SK-N-SH treated with all-trans-retinoic acid at 6 μM for 48 hours (cell line): ENCODE measurements at regions not wholly inside any gene's neighbourhood (a gene's known extent, or its start where the extent isn't known, plus 50 kb on each side); places are given as distances from the start of the nearest gene placed in this dataset.

ENCODE experiments used
- ATAC-seq: fragments of 200-7000 bp; cut with Tn5 transposase; 3 replicates; pipeline ENCODE4 v1.9.1; 2020; ENCODE audit warnings: mild to moderate bottlenecking, moderate library complexity
- ARNTL ChIP-seq: fragments of 450-650 bp; formaldehyde crosslinking; IDR thresholded peaks from 2 replicates; pipeline ENCODE4 v1.5.0; 2020; ENCODE audit warnings: low read depth, mild to moderate bottlenecking, moderate library complexity, borderline replicate concordance
- BACH2 ChIP-seq: fragments of 250-450 bp; sonication (Bioruptor Pico); IDR thresholded peaks from 2 replicates; pipeline ENCODE4 v1.9.0; 2021; ENCODE audit warnings: mild to moderate bottlenecking, borderline replicate concordance
- CREB5 ChIP-seq: fragments of 250-450 bp; sonication (Bioruptor Pico); IDR thresholded peaks from 2 replicates; pipeline ENCODE4 v1.5.1; 2020; ENCODE audit warnings: low read depth, mild to moderate bottlenecking, moderate library complexity
- CSRNP3 ChIP-seq: fragments of 250-450 bp; sonication (Bioruptor Pico); IDR thresholded peaks from 2 replicates; pipeline ENCODE4 v1.5.1; 2021; ENCODE audit warnings: mild to moderate bottlenecking, moderate library complexity
- ISL1 ChIP-seq: fragments of 250-450 bp; sonication (Bioruptor Pico); IDR thresholded peaks from 2 replicates; pipeline ENCODE4 v2.1.2; 2022; ENCODE audit warnings: mild to moderate bottlenecking, moderate library complexity
- OSR1 ChIP-seq: fragments of 250-450 bp; sonication (Bioruptor Pico); IDR thresholded peaks from 2 replicates; pipeline ENCODE4 v1.8.0; 2022; ENCODE audit warnings: moderate library complexity, mild to moderate bottlenecking, inconsistent platforms
- POU6F1 ChIP-seq: fragments of 250-450 bp; sonication (Bioruptor Pico); IDR thresholded peaks from 2 replicates; pipeline ENCODE4 v1.8.0; 2021; ENCODE audit warnings: low read depth, mild to moderate bottlenecking, moderate library complexity, borderline replicate concordance
- PPARA ChIP-seq: fragments of 250-450 bp; sonication (Bioruptor Pico); IDR thresholded peaks from 2 replicates; pipeline ENCODE4 v1.5.0; 2020; ENCODE audit warnings: mild to moderate bottlenecking, borderline replicate concordance
- SNAI2 ChIP-seq: fragments of 250-450 bp; sonication (Bioruptor Pico); IDR thresholded peaks from 2 replicates; pipeline ENCODE4 v1.5.0; 2020; ENCODE audit warnings: mild to moderate bottlenecking, moderate library complexity
- TCF4 ChIP-seq: fragments of 250-450 bp; sonication (Bioruptor Pico); IDR thresholded peaks from 2 replicates; pipeline ENCODE4 v1.8.0; 2021; ENCODE audit warnings: mild to moderate bottlenecking, moderate library complexity, borderline replicate concordance
- TOX ChIP-seq: fragments of 250-450 bp; sonication (Bioruptor Pico); IDR thresholded peaks from 2 replicates; pipeline ENCODE4 v1.8.0; 2021; ENCODE audit warnings: mild to moderate bottlenecking, moderate library complexity, borderline replicate concordance
- TSHZ2 ChIP-seq: fragments of 250-450 bp; sonication (Bioruptor Pico); IDR thresholded peaks from 2 replicates; pipeline ENCODE4 v1.5.0; 2020; ENCODE audit warnings: mild to moderate bottlenecking, moderate library complexity
- ZC3H10 ChIP-seq: fragments of 250-450 bp; sonication (Bioruptor Pico); IDR thresholded peaks from 2 replicates; pipeline ENCODE4 v1.5.1; 2021; ENCODE audit warnings: mild to moderate bottlenecking, moderate library complexity
- ZFP3 ChIP-seq: fragments of 250-450 bp; sonication (Bioruptor Pico); IDR thresholded peaks from 2 replicates; pipeline ENCODE4 v1.5.0; 2020; ENCODE audit warnings: mild to moderate bottlenecking, moderate library complexity
- ZNF565 ChIP-seq: fragments of 450-650 bp; formaldehyde crosslinking; conservative IDR thresholded peaks from 2 replicates; pipeline ENCODE4 v1.5.0; 2020; ENCODE audit warnings: low read depth, mild to moderate bottlenecking, moderate library complexity
- ZNF8 ChIP-seq: fragments of 450-650 bp; formaldehyde crosslinking; IDR thresholded peaks from 2 replicates; pipeline ENCODE4 v1.5.0; 2020; ENCODE audit warnings: mild to moderate bottlenecking, moderate library complexity

GRCh38 chr20:4095639-4096038, 53.0 kb upstream of the SMOX start:
- TF ChIP-seq TCF4 (CRISPR knock-in tag) (no peak), OSR1 (CRISPR knock-in tag) (no peak), TSHZ2 (no peak), CREB5 (CRISPR knock-in tag) (no peak), ZNF8 (no peak), BACH2 (CRISPR knock-in tag) (no peak), ZFP3 (CRISPR knock-in tag) (no peak), ISL1 (CRISPR knock-in tag) (no peak), ARNTL (no peak), ZC3H10 (CRISPR knock-in tag) (no peak), CSRNP3 (CRISPR knock-in tag) (no peak), POU6F1 (CRISPR knock-in tag) (no peak), SNAI2 (no peak), TOX (CRISPR knock-in tag) (no peak), ZNF565 (CRISPR knock-in tag) (no peak), PPARA (no peak)
- ATAC-seq = no peak

GRCh38 chr20:4091490-4092479, 56.8 kb upstream of the SMOX start:
- 0 out of 3 replicates have a peak, but pooled peaks have one; percentile 32 for ATAC-seq
- no peak for TF ChIP-seq CSRNP3 (CRISPR knock-in tag)
- TF ChIP-seq, all 23 proteins: peak for 0

GRCh38 chr20:4090756-4091489, 57.7 kb upstream of the SMOX start:
- peak; percentile 86 for ATAC-seq
- TF ChIP-seq BACH2 (CRISPR knock-in tag) = no peak
